GM23338 (cell line): ENCODE measurements at regions not wholly inside any gene's neighbourhood (a gene's known extent, or its start where the extent isn't known, plus 50 kb on each side); places are given as distances from the start of the nearest gene placed in this dataset.
"Not testable (repeated sequence)": the region's sequence is repeated elsewhere in the genome, so short reads cannot be mapped to it uniquely, and the experiment has no call there.

Experiments used
- ATAC-seq: fragments of 200-7000 bp; cut with Tn5 transposase; 3 replicates; pipeline ENCODE4 v1.9.1; 2020
- DNase-seq: peaks from one replicate; pipeline ENCODE4 v3.0.0-alpha.2; 2015; ENCODE audit warnings: low spot score
- H2AFZ ChIP-seq: fragments of 200-600 bp; sonication (generic); 2 replicates; pipeline ENCODE4 v1.8.0; 2016; ENCODE audit warnings: antibody characterized with exemption, mild to moderate bottlenecking, moderate library complexity
- H3F3A ChIP-seq: fragments of 200-600 bp; sonication (generic); replicated peaks from 2 replicates; pipeline ENCODE4 v1.8.0; 2017; ENCODE audit warnings: antibody characterized with exemption, mixed run types, low read depth
- H3K27ac ChIP-seq: fragments of 200-600 bp; sonication (generic); 2 replicates; pipeline ENCODE4 v1.6.1; 2016; ENCODE audit warnings: low read depth
- H3K27me3 ChIP-seq: fragments of 200-600 bp; sonication (generic); 2 replicates; pipeline ENCODE4 v1.8.0; 2016; ENCODE audit warnings: mild to moderate bottlenecking, mixed run types, moderate library complexity; ENCODE audit not compliant: insufficient read depth
- H3K36me3 ChIP-seq: fragments of 200-600 bp; sonication (generic); 2 replicates; pipeline ENCODE4 v1.8.0; 2016; ENCODE audit warnings: mild to moderate bottlenecking; ENCODE audit not compliant: insufficient read depth
- H3K4me1 ChIP-seq: fragments of 200-600 bp; sonication (generic); 2 replicates; pipeline ENCODE4 v1.8.0; 2016; ENCODE audit warnings: mild to moderate bottlenecking, moderate library complexity; ENCODE audit not compliant: insufficient read depth
- H3K4me2 ChIP-seq: fragments of 200-600 bp; sonication (generic); 2 replicates; pipeline ENCODE4 v1.7.1; 2017; ENCODE audit warnings: mixed run types
- H3K4me3 ChIP-seq: fragments of 200-600 bp; sonication (generic); 2 replicates; pipeline ENCODE4 v1.6.1; 2016; ENCODE audit warnings: mixed run types
- H3K79me2 ChIP-seq: fragments of 200-600 bp; sonication (generic); replicated peaks from 2 replicates; pipeline ENCODE4 v1.8.0; 2017; ENCODE audit warnings: mild to moderate bottlenecking; ENCODE audit not compliant: insufficient read depth
- H3K9me2 ChIP-seq: fragments of 200-600 bp; sonication (generic); 2 replicates; pipeline ENCODE4 v1.8.0; 2017; ENCODE audit not compliant: insufficient read depth
- H4K20me1 ChIP-seq: fragments of 200-600 bp; sonication (generic); replicated peaks from 2 replicates; pipeline ENCODE4 v1.8.0; 2017; ENCODE audit warnings: mild to moderate bottlenecking; ENCODE audit not compliant: insufficient read depth
- H3K27ac Mint-ChIP-seq: 2 replicates; pipeline ENCODE4 v1.8.0; 2020; ENCODE audit warnings: inconsistent platforms, mild to moderate bottlenecking, moderate library complexity, mixed read lengths
- H3K27me3 Mint-ChIP-seq: 3 replicates; pipeline ENCODE4 v1.8.0; 2022; ENCODE audit warnings: low read depth, mild to moderate bottlenecking, moderate library complexity, mixed read lengths, inconsistent platforms; ENCODE audit not compliant: insufficient read depth, poor library complexity
- H3K36me3 Mint-ChIP-seq: 3 replicates; pipeline ENCODE4 v1.8.0; 2021; ENCODE audit warnings: low read depth, mild to moderate bottlenecking, inconsistent platforms, moderate library complexity, mixed read lengths
- H3K4me1 Mint-ChIP-seq: 3 replicates; pipeline ENCODE4 v1.8.0; 2020; ENCODE audit warnings: mild to moderate bottlenecking, inconsistent platforms, mixed read lengths
- H3K4me3 Mint-ChIP-seq: 3 replicates; pipeline ENCODE4 v1.8.0; 2021; ENCODE audit warnings: moderate library complexity, mild to moderate bottlenecking, inconsistent platforms, mixed read lengths
- H3K9me3 Mint-ChIP-seq: 3 replicates; pipeline ENCODE4 v1.8.0; 2020; ENCODE audit warnings: moderate library complexity, mild to moderate bottlenecking, inconsistent platforms, mixed read lengths
- EZH2 ChIP-seq: fragments of 200-600 bp; sonication (generic); IDR thresholded peaks from one replicate; pipeline ENCODE4 v1.8.0; 2017; ENCODE audit warnings: antibody characterized with exemption, mild to moderate bottlenecking, low read depth; ENCODE audit not compliant: unreplicated experiment
- POLR2AphosphoS5 ChIP-seq: IDR thresholded peaks from 2 replicates; pipeline ENCODE4 v1.6.1; 2016; ENCODE audit warnings: antibody characterized with exemption, low read depth
- ZNF114 ChIP-seq: fragments of 250-450 bp; sonication (Bioruptor Pico); IDR thresholded peaks from 2 replicates; pipeline ENCODE4 v1.5.0; 2020; ENCODE audit warnings: mild to moderate bottlenecking, moderate library complexity
- ZNF331 ChIP-seq: fragments of 250-450 bp; sonication (Bioruptor Pico); IDR thresholded peaks from 2 replicates; pipeline ENCODE4 v1.5.0; 2020; ENCODE audit warnings: low read depth, mild to moderate bottlenecking, moderate library complexity
- TF ChIP-seq, protein P1 (sequence below): fragments of 250-450 bp; sonication (Bioruptor Pico); IDR thresholded peaks from 2 replicates; pipeline ENCODE4 v1.5.0; 2020; ENCODE audit warnings: mild to moderate bottlenecking, moderate library complexity
- TF ChIP-seq, protein P2 (sequence below): IDR thresholded peaks from 2 replicates; pipeline ENCODE4 v1.6.1; 2016; ENCODE audit warnings: antibody characterized with exemption
- TF ChIP-seq, protein P3 (sequence below): IDR thresholded peaks from one replicate; pipeline ENCODE4 v1.6.1; 2018; ENCODE audit warnings: antibody characterized with exemption; ENCODE audit not compliant: unreplicated experiment
- TF ChIP-seq, protein P4 (sequence below), 2 experiments: fragments of 200-600 bp in 1 of 2; sonication (generic) in 1 of 2; conservative IDR thresholded peaks; 2 replicates each; pipeline versions ENCODE4 v1.5.1 to v1.6.1; 2016 to 2017; ENCODE audit warnings: antibody characterized with exemption in 2 of 2, low read depth in 2 of 2, mild to moderate bottlenecking in 2 of 2, moderate library complexity in 1 of 2

DNA sequence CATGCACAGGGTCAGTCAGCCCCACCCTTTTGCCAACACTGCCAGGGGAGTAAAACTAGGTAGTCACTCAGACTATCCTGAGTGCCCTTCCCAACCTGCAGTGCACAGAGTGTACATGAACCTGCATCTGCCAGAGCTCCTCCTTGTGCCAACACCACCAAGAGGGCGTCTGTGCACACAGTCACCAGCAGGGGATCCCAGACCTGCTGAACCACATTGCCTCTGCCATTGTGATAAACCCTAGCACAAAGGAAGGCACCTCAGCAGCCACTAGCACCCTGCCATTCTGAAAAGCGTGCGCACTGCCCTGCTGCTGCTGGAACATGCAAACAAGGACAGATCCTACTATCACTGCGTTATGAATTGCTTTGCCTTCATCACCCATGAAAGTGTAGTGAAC is 247.8 kb upstream of the POU3F4 start:
- H3K27ac ChIP-seq = no peak overlapping the region
- no peaks in the 10 kb centered on the region for H3F3A ChIP-seq
- no peak for DNase-seq
- H4K20me1 ChIP-seq = no peaks in the 10 kb centered on the region
- Mint-ChIP-seq H3K36me3 (no peaks in the 10 kb centered on the region), H3K27me3 (no peaks in the 10 kb centered on the region), H3K27ac (no peak overlapping the region), H3K4me3 (no peak overlapping the region), H3K9me3 (0 out of 3 replicates have a peak, but pooled peaks cover 3% of the 10 kb centered on the region), H3K4me1 (no peaks in the 10 kb centered on the region)
- no peak overlapping the region for H3K4me3 ChIP-seq
- no peaks in the 10 kb centered on the region for H3K36me3 ChIP-seq
- H3K27me3 ChIP-seq = no peaks in the 10 kb centered on the region
- H3K79me2 ChIP-seq = no peaks in the 10 kb centered on the region
- no peak overlapping the region for H2AFZ ChIP-seq
- TF ChIP-seq, protein P1, sequence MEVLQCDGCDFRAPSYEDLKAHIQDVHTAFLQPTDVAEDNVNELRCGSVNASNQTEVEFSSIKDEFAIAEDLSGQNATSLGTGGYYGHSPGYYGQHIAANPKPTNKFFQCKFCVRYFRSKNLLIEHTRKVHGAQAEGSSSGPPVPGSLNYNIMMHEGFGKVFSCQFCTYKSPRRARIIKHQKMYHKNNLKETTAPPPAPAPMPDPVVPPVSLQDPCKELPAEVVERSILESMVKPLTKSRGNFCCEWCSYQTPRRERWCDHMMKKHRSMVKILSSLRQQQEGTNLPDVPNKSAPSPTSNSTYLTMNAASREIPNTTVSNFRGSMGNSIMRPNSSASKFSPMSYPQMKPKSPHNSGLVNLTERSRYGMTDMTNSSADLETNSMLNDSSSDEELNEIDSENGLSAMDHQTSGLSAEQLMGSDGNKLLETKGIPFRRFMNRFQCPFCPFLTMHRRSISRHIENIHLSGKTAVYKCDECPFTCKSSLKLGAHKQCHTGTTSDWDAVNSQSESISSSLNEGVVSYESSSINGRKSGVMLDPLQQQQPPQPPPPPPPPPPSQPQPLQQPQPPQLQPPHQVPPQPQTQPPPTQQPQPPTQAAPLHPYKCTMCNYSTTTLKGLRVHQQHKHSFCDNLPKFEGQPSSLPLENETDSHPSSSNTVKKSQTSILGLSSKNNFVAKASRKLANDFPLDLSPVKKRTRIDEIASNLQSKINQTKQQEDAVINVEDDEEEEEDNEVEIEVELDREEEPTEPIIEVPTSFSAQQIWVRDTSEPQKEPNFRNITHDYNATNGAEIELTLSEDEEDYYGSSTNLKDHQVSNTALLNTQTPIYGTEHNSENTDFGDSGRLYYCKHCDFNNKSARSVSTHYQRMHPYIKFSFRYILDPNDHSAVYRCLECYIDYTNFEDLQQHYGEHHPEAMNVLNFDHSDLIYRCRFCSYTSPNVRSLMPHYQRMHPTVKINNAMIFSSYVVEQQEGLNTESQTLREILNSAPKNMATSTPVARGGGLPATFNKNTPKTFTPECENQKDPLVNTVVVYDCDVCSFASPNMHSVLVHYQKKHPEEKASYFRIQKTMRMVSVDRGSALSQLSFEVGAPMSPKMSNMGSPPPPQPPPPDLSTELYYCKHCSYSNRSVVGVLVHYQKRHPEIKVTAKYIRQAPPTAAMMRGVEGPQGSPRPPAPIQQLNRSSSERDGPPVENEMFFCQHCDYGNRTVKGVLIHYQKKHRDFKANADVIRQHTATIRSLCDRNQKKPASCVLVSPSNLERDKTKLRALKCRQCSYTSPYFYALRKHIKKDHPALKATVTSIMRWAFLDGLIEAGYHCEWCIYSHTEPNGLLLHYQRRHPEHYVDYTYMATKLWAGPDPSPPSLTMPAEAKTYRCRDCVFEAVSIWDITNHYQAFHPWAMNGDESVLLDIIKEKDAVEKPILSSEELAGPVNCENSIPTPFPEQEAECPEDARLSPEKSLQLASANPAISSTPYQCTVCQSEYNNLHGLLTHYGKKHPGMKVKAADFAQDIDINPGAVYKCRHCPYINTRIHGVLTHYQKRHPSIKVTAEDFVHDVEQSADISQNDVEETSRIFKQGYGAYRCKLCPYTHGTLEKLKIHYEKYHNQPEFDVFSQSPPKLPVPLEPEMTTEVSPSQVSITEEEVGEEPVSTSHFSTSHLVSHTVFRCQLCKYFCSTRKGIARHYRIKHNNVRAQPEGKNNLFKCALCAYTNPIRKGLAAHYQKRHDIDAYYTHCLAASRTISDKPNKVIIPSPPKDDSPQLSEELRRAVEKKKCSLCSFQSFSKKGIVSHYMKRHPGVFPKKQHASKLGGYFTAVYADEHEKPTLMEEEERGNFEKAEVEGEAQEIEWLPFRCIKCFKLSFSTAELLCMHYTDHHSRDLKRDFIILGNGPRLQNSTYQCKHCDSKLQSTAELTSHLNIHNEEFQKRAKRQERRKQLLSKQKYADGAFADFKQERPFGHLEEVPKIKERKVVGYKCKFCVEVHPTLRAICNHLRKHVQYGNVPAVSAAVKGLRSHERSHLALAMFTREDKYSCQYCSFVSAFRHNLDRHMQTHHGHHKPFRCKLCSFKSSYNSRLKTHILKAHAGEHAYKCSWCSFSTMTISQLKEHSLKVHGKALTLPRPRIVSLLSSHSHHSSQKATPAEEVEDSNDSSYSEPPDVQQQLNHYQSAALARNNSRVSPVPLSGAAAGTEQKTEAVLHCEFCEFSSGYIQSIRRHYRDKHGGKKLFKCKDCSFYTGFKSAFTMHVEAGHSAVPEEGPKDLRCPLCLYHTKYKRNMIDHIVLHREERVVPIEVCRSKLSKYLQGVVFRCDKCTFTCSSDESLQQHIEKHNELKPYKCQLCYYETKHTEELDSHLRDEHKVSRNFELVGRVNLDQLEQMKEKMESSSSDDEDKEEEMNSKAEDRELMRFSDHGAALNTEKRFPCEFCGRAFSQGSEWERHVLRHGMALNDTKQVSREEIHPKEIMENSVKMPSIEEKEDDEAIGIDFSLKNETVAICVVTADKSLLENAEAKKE (CRISPR knock-in tag) = no peak
- TF ChIP-seq POLR2AphosphoS5 (no peak), ZNF114 (no peak), EZH2 (no peak), ZNF331 (CRISPR knock-in tag) (no peak)
- TF ChIP-seq, protein P2, sequence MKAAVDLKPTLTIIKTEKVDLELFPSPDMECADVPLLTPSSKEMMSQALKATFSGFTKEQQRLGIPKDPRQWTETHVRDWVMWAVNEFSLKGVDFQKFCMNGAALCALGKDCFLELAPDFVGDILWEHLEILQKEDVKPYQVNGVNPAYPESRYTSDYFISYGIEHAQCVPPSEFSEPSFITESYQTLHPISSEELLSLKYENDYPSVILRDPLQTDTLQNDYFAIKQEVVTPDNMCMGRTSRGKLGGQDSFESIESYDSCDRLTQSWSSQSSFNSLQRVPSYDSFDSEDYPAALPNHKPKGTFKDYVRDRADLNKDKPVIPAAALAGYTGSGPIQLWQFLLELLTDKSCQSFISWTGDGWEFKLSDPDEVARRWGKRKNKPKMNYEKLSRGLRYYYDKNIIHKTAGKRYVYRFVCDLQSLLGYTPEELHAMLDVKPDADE = no peak
- TF ChIP-seq, protein P3, sequence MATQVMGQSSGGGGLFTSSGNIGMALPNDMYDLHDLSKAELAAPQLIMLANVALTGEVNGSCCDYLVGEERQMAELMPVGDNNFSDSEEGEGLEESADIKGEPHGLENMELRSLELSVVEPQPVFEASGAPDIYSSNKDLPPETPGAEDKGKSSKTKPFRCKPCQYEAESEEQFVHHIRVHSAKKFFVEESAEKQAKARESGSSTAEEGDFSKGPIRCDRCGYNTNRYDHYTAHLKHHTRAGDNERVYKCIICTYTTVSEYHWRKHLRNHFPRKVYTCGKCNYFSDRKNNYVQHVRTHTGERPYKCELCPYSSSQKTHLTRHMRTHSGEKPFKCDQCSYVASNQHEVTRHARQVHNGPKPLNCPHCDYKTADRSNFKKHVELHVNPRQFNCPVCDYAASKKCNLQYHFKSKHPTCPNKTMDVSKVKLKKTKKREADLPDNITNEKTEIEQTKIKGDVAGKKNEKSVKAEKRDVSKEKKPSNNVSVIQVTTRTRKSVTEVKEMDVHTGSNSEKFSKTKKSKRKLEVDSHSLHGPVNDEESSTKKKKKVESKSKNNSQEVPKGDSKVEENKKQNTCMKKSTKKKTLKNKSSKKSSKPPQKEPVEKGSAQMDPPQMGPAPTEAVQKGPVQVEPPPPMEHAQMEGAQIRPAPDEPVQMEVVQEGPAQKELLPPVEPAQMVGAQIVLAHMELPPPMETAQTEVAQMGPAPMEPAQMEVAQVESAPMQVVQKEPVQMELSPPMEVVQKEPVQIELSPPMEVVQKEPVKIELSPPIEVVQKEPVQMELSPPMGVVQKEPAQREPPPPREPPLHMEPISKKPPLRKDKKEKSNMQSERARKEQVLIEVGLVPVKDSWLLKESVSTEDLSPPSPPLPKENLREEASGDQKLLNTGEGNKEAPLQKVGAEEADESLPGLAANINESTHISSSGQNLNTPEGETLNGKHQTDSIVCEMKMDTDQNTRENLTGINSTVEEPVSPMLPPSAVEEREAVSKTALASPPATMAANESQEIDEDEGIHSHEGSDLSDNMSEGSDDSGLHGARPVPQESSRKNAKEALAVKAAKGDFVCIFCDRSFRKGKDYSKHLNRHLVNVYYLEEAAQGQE = no peak
- TF ChIP-seq, protein P4, sequence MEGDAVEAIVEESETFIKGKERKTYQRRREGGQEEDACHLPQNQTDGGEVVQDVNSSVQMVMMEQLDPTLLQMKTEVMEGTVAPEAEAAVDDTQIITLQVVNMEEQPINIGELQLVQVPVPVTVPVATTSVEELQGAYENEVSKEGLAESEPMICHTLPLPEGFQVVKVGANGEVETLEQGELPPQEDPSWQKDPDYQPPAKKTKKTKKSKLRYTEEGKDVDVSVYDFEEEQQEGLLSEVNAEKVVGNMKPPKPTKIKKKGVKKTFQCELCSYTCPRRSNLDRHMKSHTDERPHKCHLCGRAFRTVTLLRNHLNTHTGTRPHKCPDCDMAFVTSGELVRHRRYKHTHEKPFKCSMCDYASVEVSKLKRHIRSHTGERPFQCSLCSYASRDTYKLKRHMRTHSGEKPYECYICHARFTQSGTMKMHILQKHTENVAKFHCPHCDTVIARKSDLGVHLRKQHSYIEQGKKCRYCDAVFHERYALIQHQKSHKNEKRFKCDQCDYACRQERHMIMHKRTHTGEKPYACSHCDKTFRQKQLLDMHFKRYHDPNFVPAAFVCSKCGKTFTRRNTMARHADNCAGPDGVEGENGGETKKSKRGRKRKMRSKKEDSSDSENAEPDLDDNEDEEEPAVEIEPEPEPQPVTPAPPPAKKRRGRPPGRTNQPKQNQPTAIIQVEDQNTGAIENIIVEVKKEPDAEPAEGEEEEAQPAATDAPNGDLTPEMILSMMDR (conservative IDR thresholded peaks at IDR 0.05; ENCODE audit: low read depth in 2 of 2) = no peak
- no peak overlapping the region for H3K4me2 ChIP-seq
- H3K9me2 ChIP-seq = no peaks in the 10 kb centered on the region
- no peak; the same call in 2 of the 3 replicates for ATAC-seq
- H3K4me1 ChIP-seq = no peaks in the 10 kb centered on the region

DNA sequence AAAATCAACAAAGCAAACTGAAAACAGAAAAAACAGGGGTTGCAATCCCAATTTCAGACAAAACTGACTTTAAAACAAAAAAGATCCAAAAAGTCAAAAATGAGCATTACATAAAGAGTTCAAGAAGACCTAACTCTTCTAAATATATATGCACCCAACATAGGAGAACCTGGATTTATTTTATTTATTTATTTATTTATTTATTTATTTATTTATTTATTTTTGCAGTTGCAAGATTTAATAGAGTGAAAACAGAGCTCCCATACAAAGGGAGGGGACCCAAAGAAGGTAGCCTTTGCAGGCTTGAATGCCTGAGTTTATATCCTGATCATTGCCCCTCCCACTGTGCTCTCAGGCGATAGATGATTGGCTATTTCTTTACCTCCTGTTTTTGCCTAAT is 245.9 kb upstream of the POU3F4 start:
- not testable (repeated sequence) for H3K27me3 Mint-ChIP-seq, H3K27ac ChIP-seq, H3K4me1 Mint-ChIP-seq, H3K79me2 ChIP-seq, H3K27ac Mint-ChIP-seq, H3K4me3 ChIP-seq, H3K36me3 ChIP-seq, H3F3A ChIP-seq, H4K20me1 ChIP-seq, DNase-seq, H3K9me2 ChIP-seq, H3K4me2 ChIP-seq, H3K4me3 Mint-ChIP-seq, H3K27me3 ChIP-seq, H2AFZ ChIP-seq, H3K9me3 Mint-ChIP-seq, H3K4me1 ChIP-seq, H3K36me3 Mint-ChIP-seq, ATAC-seq
